Panc1 (cell line): ENCODE measurements at regions not wholly inside any gene's neighbourhood (a gene's known extent, or its start where the extent isn't known, plus 50 kb on each side); places are given as distances from the start of the nearest gene placed in this dataset.

Experiments used
- ATAC-seq: fragments of 200-7000 bp; cut with Tn5 transposase; 2 replicates; pipeline ENCODE4 v1.9.1; 2020; ENCODE audit warnings: mild to moderate bottlenecking, moderate library complexity
- BruUV-seq: library from RNA; stranded (reverse); fragments of 400-500 nt; replicated peaks from 2 replicates; lab custom pipeline; 2021; lab: Mats Ljungman, UMichigan
- CTCF ChIA-PET: fragments of 300-600 bp; sonication (Branson Sonifier 250); formaldehyde crosslinking; loops from one replicate; lab custom pipeline; 2022; ENCODE audit warnings: antibody characterized with exemption; lab: Charles Lee
- POLR2A ChIA-PET: fragments of 300-600 bp; sonication (Branson Sonifier 250); formaldehyde crosslinking; loops from one replicate; lab custom pipeline; 2022; ENCODE audit warnings: antibody characterized with exemption; lab: Charles Lee
- DNase-seq: peaks from one replicate; pipeline ENCODE4 v3.0.0-alpha.2; 2010; ENCODE audit warnings: low read depth, low spot score
- H3K27ac ChIP-seq: 2 replicates; pipeline ENCODE4 v1.5.1; 2011; ENCODE audit warnings: mild to moderate bottlenecking, low read length, inconsistent platforms
- H3K27me3 ChIP-seq: fragments of 200-500 bp; sonication (Bioruptor generic); 2 replicates; pipeline ENCODE4 v1.6.0; 2014; ENCODE audit warnings: low read length, inconsistent platforms; ENCODE audit not compliant: control insufficient read depth, insufficient read depth
- H3K36me3 ChIP-seq: fragments of 200-500 bp; sonication (Bioruptor generic); 2 replicates; pipeline ENCODE4 v1.5.1; 2014; ENCODE audit warnings: inconsistent platforms, mild to moderate bottlenecking, low read length, moderate library complexity; ENCODE audit not compliant: control insufficient read depth, insufficient read depth
- H3K4me1 ChIP-seq: 2 replicates; pipeline ENCODE4 v1.5.1; 2011; ENCODE audit warnings: inconsistent platforms, mild to moderate bottlenecking, low read length, moderate library complexity; ENCODE audit not compliant: control insufficient read depth, insufficient read depth
- H3K4me3 ChIP-seq, 2 experiments: 2 replicates each; pipeline ENCODE4 v1.5.1; 2011 to 2012; ENCODE audit warnings: low read depth in 2 of 2, low read length in 2 of 2, mild to moderate bottlenecking in 2 of 2, inconsistent platforms in 1 of 2, moderate library complexity in 1 of 2
- H3K9me3 ChIP-seq: fragments of 200-500 bp; sonication (Bioruptor generic); 2 replicates; pipeline ENCODE4 v1.5.1; 2014; ENCODE audit warnings: low read depth, mild to moderate bottlenecking, inconsistent platforms, low read length, moderate library complexity; ENCODE audit not compliant: control insufficient read depth, insufficient read depth
- POLR2AphosphoS5 ChIP-seq: IDR thresholded peaks from 2 replicates; pipeline ENCODE4 v1.6.1; 2012; ENCODE audit warnings: mild to moderate bottlenecking, low read depth, low read length, moderate library complexity
- SIN3A ChIP-seq: IDR thresholded peaks from 2 replicates; pipeline ENCODE4 v1.6.1; 2012; ENCODE audit warnings: low read depth, mild to moderate bottlenecking, low read length, moderate library complexity, borderline replicate concordance; ENCODE audit not compliant: insufficient read depth
- TCF7L2 ChIP-seq: IDR thresholded peaks from 2 replicates; pipeline ENCODE4 v1.6.1; 2011; ENCODE audit warnings: mild to moderate bottlenecking, low read depth, low read length, inconsistent platforms
- in situ Hi-C: cut with HindIII; loops from 2 replicates; pipeline ENCODE4 v1.10.0; 2016; ENCODE audit warnings: low sequenced_read_pairs, low pct_unique_long_range_greater_than_20kb
- intact Hi-C: fragments of 100-400 bp; cut with micrococcal nuclease; formaldehyde crosslinking; loops from one replicate; pipeline ENCODE4 v1.10.0; 2022; ENCODE audit not compliant: unreplicated experiment
- TF ChIP-seq, protein P1 (sequence below), 2 experiments: IDR thresholded peaks; 2 replicates each; pipeline ENCODE4 v1.6.1; 2011 to 2012; ENCODE audit warnings: low read depth in 2 of 2, control low read depth in 1 of 2, low read length in 1 of 2, mild to moderate bottlenecking in 1 of 2, moderate library complexity in 1 of 2; ENCODE audit not compliant: insufficient read depth in 1 of 2
- TF ChIP-seq, protein P2 (sequence below): fragments of 450-650 bp; IDR thresholded peaks from 2 replicates; pipeline ENCODE4 v1.5.1; 2017; ENCODE audit warnings: mild to moderate bottlenecking

DNA sequence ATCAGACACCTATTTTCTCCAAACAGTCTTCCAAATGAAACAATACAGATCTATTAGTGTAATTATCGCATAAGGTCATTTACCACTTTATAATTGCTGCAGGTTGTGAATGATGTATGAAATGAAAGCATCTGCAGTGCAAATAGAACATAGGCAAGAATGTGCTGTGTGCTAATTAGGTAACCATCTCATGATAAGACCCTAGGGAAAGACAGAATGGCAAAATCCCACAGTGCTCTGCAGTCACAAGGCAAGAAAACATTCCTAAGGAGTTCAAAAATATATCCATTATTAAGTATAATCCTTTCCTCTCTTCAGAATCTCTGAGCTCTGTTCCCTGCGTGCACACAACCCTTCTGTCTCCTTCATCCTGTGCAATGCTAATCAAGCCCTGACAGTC lies 488.1 kb downstream of the NR4A2 start:
- ChIA-PET POLR2A (no interaction called here), CTCF (no interaction called here)
- H3K4me3 ChIP-seq, result no peak overlapping the region
- in situ Hi-C loops, result no loop called here
- H3K9me3 ChIP-seq, result no peaks in the 10 kb centered on the region
- ATAC-seq (no peak), DNase-seq (no peak)
- H3K36me3 ChIP-seq, result no peaks in the 10 kb centered on the region
- intact Hi-C loops, result no loop called here
- TF ChIP-seq POLR2AphosphoS5, result no peak
- no peak for TF ChIP-seq SIN3A
- TF ChIP-seq, protein P1, sequence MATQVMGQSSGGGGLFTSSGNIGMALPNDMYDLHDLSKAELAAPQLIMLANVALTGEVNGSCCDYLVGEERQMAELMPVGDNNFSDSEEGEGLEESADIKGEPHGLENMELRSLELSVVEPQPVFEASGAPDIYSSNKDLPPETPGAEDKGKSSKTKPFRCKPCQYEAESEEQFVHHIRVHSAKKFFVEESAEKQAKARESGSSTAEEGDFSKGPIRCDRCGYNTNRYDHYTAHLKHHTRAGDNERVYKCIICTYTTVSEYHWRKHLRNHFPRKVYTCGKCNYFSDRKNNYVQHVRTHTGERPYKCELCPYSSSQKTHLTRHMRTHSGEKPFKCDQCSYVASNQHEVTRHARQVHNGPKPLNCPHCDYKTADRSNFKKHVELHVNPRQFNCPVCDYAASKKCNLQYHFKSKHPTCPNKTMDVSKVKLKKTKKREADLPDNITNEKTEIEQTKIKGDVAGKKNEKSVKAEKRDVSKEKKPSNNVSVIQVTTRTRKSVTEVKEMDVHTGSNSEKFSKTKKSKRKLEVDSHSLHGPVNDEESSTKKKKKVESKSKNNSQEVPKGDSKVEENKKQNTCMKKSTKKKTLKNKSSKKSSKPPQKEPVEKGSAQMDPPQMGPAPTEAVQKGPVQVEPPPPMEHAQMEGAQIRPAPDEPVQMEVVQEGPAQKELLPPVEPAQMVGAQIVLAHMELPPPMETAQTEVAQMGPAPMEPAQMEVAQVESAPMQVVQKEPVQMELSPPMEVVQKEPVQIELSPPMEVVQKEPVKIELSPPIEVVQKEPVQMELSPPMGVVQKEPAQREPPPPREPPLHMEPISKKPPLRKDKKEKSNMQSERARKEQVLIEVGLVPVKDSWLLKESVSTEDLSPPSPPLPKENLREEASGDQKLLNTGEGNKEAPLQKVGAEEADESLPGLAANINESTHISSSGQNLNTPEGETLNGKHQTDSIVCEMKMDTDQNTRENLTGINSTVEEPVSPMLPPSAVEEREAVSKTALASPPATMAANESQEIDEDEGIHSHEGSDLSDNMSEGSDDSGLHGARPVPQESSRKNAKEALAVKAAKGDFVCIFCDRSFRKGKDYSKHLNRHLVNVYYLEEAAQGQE (IDR thresholded peaks at IDR 0.05; ENCODE audit: insufficient read depth in 1 of 2, low read depth in 2 of 2, low read length in 1 of 2), result no peak
- TF ChIP-seq, protein P2, sequence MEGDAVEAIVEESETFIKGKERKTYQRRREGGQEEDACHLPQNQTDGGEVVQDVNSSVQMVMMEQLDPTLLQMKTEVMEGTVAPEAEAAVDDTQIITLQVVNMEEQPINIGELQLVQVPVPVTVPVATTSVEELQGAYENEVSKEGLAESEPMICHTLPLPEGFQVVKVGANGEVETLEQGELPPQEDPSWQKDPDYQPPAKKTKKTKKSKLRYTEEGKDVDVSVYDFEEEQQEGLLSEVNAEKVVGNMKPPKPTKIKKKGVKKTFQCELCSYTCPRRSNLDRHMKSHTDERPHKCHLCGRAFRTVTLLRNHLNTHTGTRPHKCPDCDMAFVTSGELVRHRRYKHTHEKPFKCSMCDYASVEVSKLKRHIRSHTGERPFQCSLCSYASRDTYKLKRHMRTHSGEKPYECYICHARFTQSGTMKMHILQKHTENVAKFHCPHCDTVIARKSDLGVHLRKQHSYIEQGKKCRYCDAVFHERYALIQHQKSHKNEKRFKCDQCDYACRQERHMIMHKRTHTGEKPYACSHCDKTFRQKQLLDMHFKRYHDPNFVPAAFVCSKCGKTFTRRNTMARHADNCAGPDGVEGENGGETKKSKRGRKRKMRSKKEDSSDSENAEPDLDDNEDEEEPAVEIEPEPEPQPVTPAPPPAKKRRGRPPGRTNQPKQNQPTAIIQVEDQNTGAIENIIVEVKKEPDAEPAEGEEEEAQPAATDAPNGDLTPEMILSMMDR, result no peak
- no peak for TF ChIP-seq TCF7L2
- no TSS peak for BruUV-seq
- no peak overlapping the region for H3K27ac ChIP-seq
- no peaks in the 10 kb centered on the region for H3K4me1 ChIP-seq
- no peaks in the 10 kb centered on the region for H3K27me3 ChIP-seq

DNA sequence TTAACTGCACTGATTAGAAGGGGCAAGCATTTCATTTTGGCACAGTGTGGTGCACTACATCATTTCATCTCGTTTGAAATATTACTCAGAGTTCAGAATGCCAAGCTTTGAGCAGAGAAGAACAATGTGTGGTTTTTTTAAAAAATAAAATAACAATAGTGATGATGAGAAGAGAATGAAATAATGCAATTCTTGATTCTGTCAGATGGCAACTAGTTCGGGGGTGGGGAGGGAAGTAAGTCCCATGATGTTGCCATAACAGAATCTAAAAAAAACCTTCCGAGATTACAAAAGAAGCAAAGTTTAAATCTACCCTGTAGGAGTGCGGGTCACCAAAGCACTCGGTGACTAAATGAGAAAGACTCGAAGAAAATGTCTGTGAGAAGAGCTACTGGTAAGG lies 490.4 kb downstream of the NR4A2 start:
- POLR2A ChIA-PET, result no interaction called here
- no peak overlapping the region for H3K4me3 ChIP-seq
- intact Hi-C loops (no loop called here), in situ Hi-C loops (no loop called here)
- H3K4me1 ChIP-seq, result no peaks in the 10 kb centered on the region
- no peak overlapping the region for H3K27ac ChIP-seq
- CTCF ChIA-PET, result no interaction called here
- H3K9me3 ChIP-seq, result no peaks in the 10 kb centered on the region
- DNase-seq (no peak), ATAC-seq (no peak)
- H3K36me3 ChIP-seq, result no peaks in the 10 kb centered on the region
- H3K27me3 ChIP-seq, result no peaks in the 10 kb centered on the region
- BruUV-seq, result no TSS peak
- TF ChIP-seq POLR2AphosphoS5 (no peak), TCF7L2 (no peak), SIN3A (no peak)
- TF ChIP-seq, protein P1 (IDR thresholded peaks at IDR 0.05; ENCODE audit: insufficient read depth in 1 of 2, low read depth in 2 of 2, low read length in 1 of 2), result no peak
- TF ChIP-seq, protein P2, result no peak
